HG03432 (cell line): ENCODE measurements at regions not wholly inside any gene's neighbourhood (a gene's known extent, or its start where the extent isn't known, plus 50 kb on each side); places are given as distances from the start of the nearest gene placed in this dataset.

Source experiments
- ATAC-seq: cut with Tn5 transposase; IDR thresholded peaks from one replicate; pipeline ENCODE4 v1.9.1; 2021; ENCODE audit warnings: mild to moderate bottlenecking, moderate library complexity; ENCODE audit not compliant: unreplicated experiment

DNA sequence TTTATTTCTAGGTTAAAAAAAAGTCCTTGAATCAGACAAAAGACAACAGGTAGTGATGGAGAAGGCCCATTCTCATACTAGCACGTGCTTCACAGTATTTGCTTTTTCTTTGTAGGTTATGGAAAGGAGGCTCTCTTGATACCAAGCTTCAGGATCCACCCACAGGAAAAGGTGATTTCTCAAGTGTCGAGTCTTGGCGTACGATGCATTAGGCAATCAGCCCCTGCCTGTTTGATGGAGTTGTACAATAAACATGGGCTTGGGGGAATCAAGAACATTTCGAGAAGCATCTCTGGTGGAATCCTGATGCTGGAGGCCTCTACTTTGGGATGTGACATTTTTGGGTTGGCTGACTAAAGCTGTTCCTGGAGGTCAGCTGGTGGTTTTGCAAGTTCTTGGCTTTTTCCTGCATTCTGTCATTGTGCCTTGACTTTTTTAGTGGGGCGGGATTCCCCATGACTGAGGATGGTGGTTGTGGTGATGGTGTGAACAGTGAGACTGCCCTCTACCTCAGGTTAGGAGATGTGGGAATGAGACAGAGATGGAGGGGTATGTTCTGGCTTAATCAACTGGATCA, 231.5 kb upstream of the SPRED2 start:
- ATAC-seq: no peak

GRCh38 chr2:65662654-65663432, 230.4 kb upstream of the SPRED2 start:
- no peak for ATAC-seq

- ATAC-seq: no peak
These were observed 229.7 kb upstream of the SPRED2 start for GRCh38 chr2:65661980-65662653.

DNA sequence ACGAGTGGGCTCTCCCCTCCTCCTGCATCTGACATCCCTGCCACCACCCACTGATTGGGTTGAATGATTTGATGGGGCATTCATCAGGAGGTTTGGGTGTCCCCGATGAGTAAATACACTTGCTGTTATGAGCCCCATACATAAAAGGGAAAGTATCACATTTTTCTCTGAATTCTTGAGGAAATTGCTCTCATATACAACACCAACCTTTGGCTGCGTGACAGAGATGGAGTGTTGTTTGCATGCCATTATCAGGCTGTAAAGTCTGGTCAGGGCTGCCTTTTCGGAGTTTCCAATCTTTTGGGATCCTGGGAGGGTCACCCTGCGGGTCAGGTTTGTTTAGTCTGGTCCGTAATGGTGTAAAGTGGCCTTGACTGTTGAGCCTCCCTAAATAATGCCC, 227.9 kb upstream of the SPRED2 start:
- ATAC-seq: no peak

GRCh38 chr2:65658881-65659280, 226.5 kb upstream of the SPRED2 start:
- ATAC-seq: no peak

GRCh38 chr2:65658266-65658665, 225.9 kb upstream of the SPRED2 start:
- no peak for ATAC-seq

DNA sequence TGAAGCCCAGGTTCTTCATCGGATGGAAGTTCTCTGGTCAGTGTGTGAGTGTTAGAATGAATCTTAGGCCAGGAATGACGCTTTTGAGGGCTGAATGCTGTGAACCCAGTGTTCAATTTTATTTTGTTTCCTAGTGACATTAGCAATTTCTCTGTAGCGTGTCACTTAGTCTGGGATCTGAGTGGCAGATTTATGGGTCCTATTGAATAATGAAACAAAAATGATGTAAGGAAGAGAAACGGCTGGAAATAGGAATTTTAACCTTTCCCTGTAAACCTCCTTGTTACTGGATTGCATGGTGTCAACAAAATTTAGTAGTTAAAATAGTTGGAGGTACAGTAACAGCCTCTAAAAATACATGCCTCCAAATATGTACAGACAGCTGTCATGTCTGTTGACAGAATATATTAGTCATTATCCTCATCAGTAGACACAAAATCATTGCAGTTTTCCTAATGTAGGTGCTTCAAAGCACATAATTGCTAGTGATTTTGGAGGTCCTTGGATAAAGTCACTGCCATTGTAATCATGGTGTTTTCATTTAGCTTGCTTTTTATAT, 223.8 kb upstream of the SPRED2 start:
- no peak for ATAC-seq

- ATAC-seq: no peak
These were observed 222.6 kb upstream of the SPRED2 start for GRCh38 chr2:65655000-65655399.

DNA sequence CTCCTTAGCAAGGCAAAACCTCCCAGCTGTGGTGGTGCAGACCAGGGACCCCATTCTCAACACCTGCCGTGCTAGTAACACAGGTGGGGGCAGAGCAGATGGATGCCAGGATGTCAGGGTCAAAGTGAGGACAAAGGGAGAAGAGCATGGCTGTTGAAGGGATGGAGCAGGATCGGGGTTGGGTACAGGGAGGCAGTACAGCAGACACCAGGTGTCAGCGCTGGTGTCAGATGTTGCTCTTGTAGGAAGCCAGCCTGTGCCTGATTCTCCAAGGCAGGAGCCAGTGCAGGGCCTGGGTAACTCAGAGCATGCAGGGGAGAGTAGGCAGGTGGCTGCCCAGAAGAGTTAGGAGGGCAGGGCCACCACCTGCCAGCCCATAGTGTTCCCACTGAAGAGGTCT, 222.1 kb upstream of the SPRED2 start:
- no peak for ATAC-seq

GRCh38 chr2:65652066-65652465, 219.7 kb upstream of the SPRED2 start:
- no peak for ATAC-seq

- ATAC-seq: no peak
These were observed 217.6 kb upstream of the SPRED2 start for GRCh38 chr2:65649811-65650589.

GRCh38 chr2:65647249-65647842, 214.9 kb upstream of the SPRED2 start:
- no peak for ATAC-seq

GRCh38 chr2:65640793-65641103, 208.3 kb upstream of the SPRED2 start:
- ATAC-seq: no peak

DNA sequence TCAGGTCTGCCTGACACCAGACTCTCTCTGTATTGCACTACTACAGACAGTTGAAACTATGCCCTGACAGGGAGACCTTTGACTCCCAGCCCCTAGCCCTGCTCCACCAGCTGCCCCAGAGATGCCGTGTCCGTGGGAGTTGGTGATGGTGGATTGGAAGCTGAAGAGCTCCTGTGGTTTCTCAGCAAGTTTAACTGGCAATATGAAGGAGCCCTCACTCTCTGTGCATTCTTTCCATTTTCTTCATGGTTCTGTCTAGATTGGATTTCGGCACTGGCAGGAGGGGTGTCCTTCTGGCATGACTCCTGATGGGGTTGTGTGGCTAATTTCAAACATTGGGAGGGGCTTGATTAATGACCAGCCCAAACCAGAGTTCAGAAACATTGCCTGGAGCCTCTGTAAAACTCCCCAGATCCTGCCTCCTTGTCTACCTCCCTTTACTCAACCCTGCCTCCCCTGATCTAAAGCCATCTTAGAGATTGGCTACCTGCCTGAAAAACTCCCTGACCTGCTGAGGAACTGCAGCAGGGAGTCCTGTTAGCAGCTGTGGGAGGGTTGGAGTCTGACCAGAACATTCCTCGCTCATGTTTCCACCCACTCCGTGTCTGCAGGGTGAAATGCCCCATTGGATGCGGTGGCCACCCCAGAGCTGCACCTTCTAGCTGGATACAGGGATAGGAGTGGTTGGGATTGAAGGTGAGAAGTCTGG, 206.9 kb upstream of the SPRED2 start:
- ATAC-seq: no peak

- no peak for ATAC-seq
These were observed 206.0 kb upstream of the SPRED2 start for GRCh38 chr2:65638443-65638842.

DNA sequence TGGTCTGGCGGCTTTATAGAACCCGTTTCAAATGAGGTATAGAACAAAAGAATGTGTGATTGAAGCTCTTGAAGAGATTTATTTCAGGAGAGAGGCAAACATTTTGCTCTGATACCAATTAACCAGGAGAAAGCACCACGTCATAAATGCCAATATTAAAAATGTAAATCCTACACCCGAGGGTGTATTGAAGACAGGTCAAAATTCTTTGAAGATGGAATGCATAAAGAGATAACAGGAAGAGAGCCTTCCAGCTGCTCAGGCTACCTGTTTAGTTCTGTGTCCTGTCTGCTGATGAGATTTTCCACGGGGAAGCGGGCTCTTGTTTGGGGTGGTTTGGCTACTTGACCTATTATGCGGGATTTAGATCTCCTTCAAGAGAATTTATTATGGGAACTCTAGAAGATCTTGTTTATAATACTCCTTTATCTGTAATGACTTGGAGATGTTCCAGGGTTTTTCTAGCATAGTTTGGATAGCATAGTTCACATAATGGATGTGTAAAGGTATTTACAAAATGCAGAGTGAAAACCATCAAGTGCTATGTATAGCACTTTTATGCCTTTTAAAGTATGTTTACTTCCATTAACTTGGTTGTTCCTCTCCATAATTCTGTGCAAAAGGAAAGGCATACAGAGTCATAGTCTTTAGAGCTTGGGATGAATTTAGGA, 204.5 kb upstream of the SPRED2 start:
- ATAC-seq: no peak

- no peak for ATAC-seq
These were observed 203.6 kb upstream of the SPRED2 start for GRCh38 chr2:65636024-65636423.

GRCh38 chr2:65634304-65634703, 201.9 kb upstream of the SPRED2 start:
- ATAC-seq: no peak

DNA sequence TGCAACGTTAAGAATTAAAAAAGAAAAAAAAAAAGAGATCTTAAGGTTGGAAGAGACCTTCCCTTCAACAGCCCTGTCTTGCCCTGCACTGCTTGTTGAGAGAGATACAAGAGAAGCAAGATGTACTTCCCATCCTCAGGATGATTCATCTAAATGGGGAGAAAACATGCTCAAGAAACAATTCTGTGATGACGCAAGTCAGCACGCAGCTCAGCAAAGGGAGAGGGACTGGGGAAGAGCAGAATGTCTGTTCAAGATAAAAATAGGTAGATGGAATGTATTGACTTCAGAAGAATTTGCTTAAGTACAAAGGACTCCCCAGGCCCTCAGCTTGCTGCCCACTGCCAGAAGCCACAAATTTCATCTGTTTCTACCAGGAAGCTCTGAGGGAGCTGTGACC, 198.2 kb upstream of the SPRED2 start:
- no peak for ATAC-seq

DNA sequence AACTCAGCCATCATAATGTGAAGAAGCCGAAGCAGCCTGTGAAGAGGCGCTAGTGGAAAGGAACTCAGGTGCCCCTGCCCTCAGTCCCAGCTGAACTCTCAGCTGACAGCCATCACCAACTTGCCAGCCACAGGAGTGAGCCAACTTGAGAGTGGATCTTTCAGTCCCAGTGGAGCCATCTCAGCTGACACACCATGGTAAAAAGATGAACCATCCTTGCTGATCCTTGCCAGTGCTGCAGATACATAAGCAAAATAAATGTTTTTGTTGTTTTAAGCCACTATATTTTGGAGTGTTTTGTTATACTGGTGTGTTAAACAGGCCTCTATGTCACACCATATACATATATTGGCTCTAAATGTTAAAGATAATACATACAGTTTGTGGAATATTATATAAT, 195.8 kb upstream of the SPRED2 start:
- no peak for ATAC-seq
